ENCODE measurements at regions not wholly inside any gene's neighbourhood (a gene's known extent, or its start where the extent isn't known, plus 50 kb on each side); places are given as distances from the start of the nearest gene placed in this dataset.

- TF ChIP-seq ATF3 (IDR thresholded peaks at IDR 0.05) (no peak), JUND (IDR thresholded peaks at IDR 0.05) (no peak)
These were observed 56.8 kb upstream of the PLXNC1 start (continued) for GRCh38 chr12:94091624-94092023.

GRCh38 chr12:94092516-94093241 lies 55.7 kb upstream of the PLXNC1 start:
- H3K9me3 ChIP-seq (ENCODE audit: control insufficient read depth in 1 of 2, insufficient read depth in 1 of 2, low read depth in 1 of 2, low read length in 2 of 2) = no peaks in the 10 kb centered on the region
- no peak overlapping the region for H3K4me2 ChIP-seq (ENCODE audit: low read length)
- H3K9ac ChIP-seq (ENCODE audit: low read length) = no peak overlapping the region
- no peaks in the 10 kb centered on the region for H3K9me2 ChIP-seq (ENCODE audit: insufficient read depth)
- H3K27me3 ChIP-seq (ENCODE audit: insufficient read depth, low read length) = no peaks in the 10 kb centered on the region
- no peak overlapping the region for H2AFZ ChIP-seq (ENCODE audit: low read depth, low read length, poor library complexity, severe bottlenecking)
- ATAC-seq (no peak), DNase-seq (ENCODE audit: low read depth, low spot score) (no peak)
- POLR2A ChIA-PET = no interaction called here
- CTCF ChIA-PET = no interaction called here
- no peaks in the 10 kb centered on the region for H3K79me2 ChIP-seq (ENCODE audit: insufficient read depth, low read length)
- RAD21 ChIA-PET (ENCODE audit: low non-redundant PET in 1 of 2, low total read pairs in 2 of 2, uncharacterized antibody in 2 of 2, unreplicated experiment in 2 of 2) = no interaction called here
- intact Hi-C loops (cut with micrococcal nuclease) = no loop called here
- no peak overlapping the region for H3K4me3 ChIP-seq (replicated peaks in 1 of 2; ENCODE audit: low read depth in 1 of 2, low read length in 2 of 2)
- no TSS peak for BruUV-seq (replicated peaks)
- no peaks in the 10 kb centered on the region for H3K4me1 ChIP-seq (ENCODE audit: control insufficient read depth in 1 of 2, insufficient read depth in 2 of 2, low read length in 2 of 2)
- TF ChIP-seq ZFX (IDR thresholded peaks at IDR 0.05) (no peak), REST (IDR thresholded peaks at IDR 0.05; ENCODE audit: low read depth) (no peak), ELF1 (IDR thresholded peaks at IDR 0.05; ENCODE audit: borderline replicate concordance, low read depth) (no peak), EZH2phosphoT487 (IDR thresholded peaks at IDR 0.05; ENCODE audit: borderline replicate concordance) (no peak), MAX (IDR thresholded peaks at IDR 0.05) (no peak), ATF3 (IDR thresholded peaks at IDR 0.05) (no peak), TCF7L2 (IDR thresholded peaks at IDR 0.05; ENCODE audit: borderline replicate concordance, extremely low read depth, insufficient read depth, insufficient read length) (no peak), CTCF (IDR thresholded peaks at IDR 0.05 in 2 of 3, conservative IDR thresholded peaks at IDR 0.05 in 1 of 3; ENCODE audit: borderline replicate concordance in 1 of 3, insufficient read depth in 1 of 3, low read depth in 2 of 3, low read length in 2 of 3) (no peak), POLR2AphosphoS5 (IDR thresholded peaks at IDR 0.05; ENCODE audit: low read depth, low read length) (no peak), EZH2 (IDR thresholded peaks at IDR 0.05) (no peak), SIN3A (IDR thresholded peaks at IDR 0.05; ENCODE audit: low read depth) (no peak), RAD21 (IDR thresholded peaks at IDR 0.05; ENCODE audit: low read depth) (no peak), EGR1 (IDR thresholded peaks at IDR 0.05; ENCODE audit: low read depth) (no peak), YY1 (IDR thresholded peaks at IDR 0.05; ENCODE audit: extremely low read depth, insufficient replicate concordance, low read depth, low read length) (no peak), JUND (IDR thresholded peaks at IDR 0.05) (no peak), CEBPB (IDR thresholded peaks at IDR 0.05; ENCODE audit: low read depth) (no peak), CBX3 (IDR thresholded peaks at IDR 0.05; ENCODE audit: low read depth) (no peak), SRF (IDR thresholded peaks at IDR 0.05; ENCODE audit: low read depth) (no peak)
- H3K27ac ChIP-seq (ENCODE audit: low read depth, low read length) = no peak overlapping the region
- H4K20me1 ChIP-seq (ENCODE audit: insufficient read depth) = no peaks in the 10 kb centered on the region
- H3K36me3 ChIP-seq (ENCODE audit: control insufficient read depth in 1 of 2, insufficient read depth in 2 of 2, low read length in 2 of 2) = no peaks in the 10 kb centered on the region

Measured in HCT116 (cell line).